Thoracic aorta (tissue), 2 donors: ENCODE measurements at regions not wholly inside any gene's neighbourhood (a gene's known extent, or its start where the extent isn't known, plus 50 kb on each side); places are given as distances from the start of the nearest gene placed in this dataset.

Experiments used
- ATAC-seq: fragments of 150-250 bp; one replicate; pipeline ENCODE4 v1.8.0; 2017; ENCODE audit warnings: low read depth; ENCODE audit not compliant: insufficient number of reproducible peaks, low FRiP score
- DNase-seq: peaks from one replicate; pipeline ENCODE4 v3.0.0-alpha.2; 2020; ENCODE audit warnings: low spot score
- H3K27ac ChIP-seq, 2 donors: fragments of 200-600 bp; sonication (generic); 1 replicate in 1 of 2; 2 replicates in 1 of 2; pipeline ENCODE4 v1.5.1; 2016; ENCODE audit warnings: mild to moderate bottlenecking in 2 of 2, moderate library complexity in 2 of 2
- H3K27me3 ChIP-seq: fragments of 200-600 bp; sonication (generic); replicated peaks from 2 replicates; pipeline ENCODE4 v1.6.0; 2016; ENCODE audit warnings: mild to moderate bottlenecking; ENCODE audit not compliant: insufficient read depth
- H3K36me3 ChIP-seq: fragments of 200-600 bp; sonication (generic); one replicate; pipeline ENCODE4 v1.5.1; 2016
- H3K4me1 ChIP-seq, 2 donors: fragments of 200-600 bp; sonication (generic); 1 replicate in 1 of 2; 2 replicates in 1 of 2; pipeline versions ENCODE4 v1.5.1 to v1.6.0; 2016; ENCODE audit warnings: low read depth in 2 of 2, mild to moderate bottlenecking in 1 of 2; ENCODE audit not compliant: control insufficient read depth in 1 of 2
- H3K4me3 ChIP-seq: fragments of 200-600 bp; sonication (generic); 2 replicates; pipeline ENCODE4 v1.5.1; 2016; ENCODE audit warnings: mild to moderate bottlenecking
- H3K9me3 ChIP-seq: fragments of 200-600 bp; sonication (generic); 2 replicates; pipeline ENCODE4 v1.5.1; 2016
- CTCF ChIP-seq: fragments of 200-600 bp; sonication (generic); IDR thresholded peaks from one replicate; pipeline ENCODE4 v1.5.1; 2019; ENCODE audit warnings: antibody characterized with exemption

GRCh38 chr5:163645421-163646416, 140.3 kb downstream of the MAT2B start:
- DNase-seq: no peak

GRCh38 chr5:163649514-163649913, 144.1 kb downstream of the MAT2B start:
- H3K27me3 ChIP-seq: no peaks in the 10 kb centered on the region
- H3K4me1 ChIP-seq: no peaks in the 10 kb centered on the region
- no peaks in the 10 kb centered on the region for H3K36me3 ChIP-seq
- H3K4me3 ChIP-seq: no peak overlapping the region
- ATAC-seq (no peak), DNase-seq (no peak)
- no peak overlapping the region for H3K27ac ChIP-seq
- no peaks in the 10 kb centered on the region for H3K9me3 ChIP-seq
- TF ChIP-seq CTCF: no peak

More at GRCh38 chr5:163645421-163646416, 140.3 kb downstream of the MAT2B start:
- Histone ChIP-seq H3K27ac (no peak overlapping the region), H3K9me3 (no peaks in the 10 kb centered on the region), H3K4me3 (no peak overlapping the region), H3K27me3 (no peaks in the 10 kb centered on the region), H3K36me3 (no peaks in the 10 kb centered on the region), H3K4me1 (no peaks in the 10 kb centered on the region)
- no peak for TF ChIP-seq CTCF
- no peak for ATAC-seq

- H3K27ac ChIP-seq: no peak overlapping the region
- H3K9me3 ChIP-seq: no peaks in the 10 kb centered on the region
- H3K36me3 ChIP-seq: no peaks in the 10 kb centered on the region
- H3K4me1 ChIP-seq: no peaks in the 10 kb centered on the region
- TF ChIP-seq CTCF: no peak
- DNase-seq (no peak), ATAC-seq (no peak)
- H3K27me3 ChIP-seq: no peaks in the 10 kb centered on the region
- H3K4me3 ChIP-seq: no peak overlapping the region
Observed at GRCh38 chr5:163653526-163653925, 148.1 kb downstream of the MAT2B start.

GRCh38 chr5:163658702-163659567, 153.5 kb downstream of the MAT2B start:
- H3K9me3 ChIP-seq: no peaks in the 10 kb centered on the region
- DNase-seq (no peak), ATAC-seq (no peak)
- no peaks in the 10 kb centered on the region for H3K27me3 ChIP-seq
- TF ChIP-seq CTCF: no peak
- no peak overlapping the region for H3K27ac ChIP-seq
- H3K4me3 ChIP-seq: no peak overlapping the region
- H3K4me1 ChIP-seq: no peaks in the 10 kb centered on the region
- H3K36me3 ChIP-seq: no peaks in the 10 kb centered on the region

- H3K9me3 ChIP-seq: no peaks in the 10 kb centered on the region
- H3K4me3 ChIP-seq: no peak overlapping the region
- ATAC-seq: no peak
- no peaks in the 10 kb centered on the region for H3K4me1 ChIP-seq
- DNase-seq: no peak
- H3K27ac ChIP-seq: no peak overlapping the region
- no peaks in the 10 kb centered on the region for H3K36me3 ChIP-seq
- no peaks in the 10 kb centered on the region for H3K27me3 ChIP-seq
- TF ChIP-seq CTCF: no peak
Observed at GRCh38 chr5:163659568-163659902, 154.1 kb downstream of the MAT2B start.
